HG03460 (cell line): ENCODE measurements at regions not wholly inside any gene's neighbourhood (a gene's known extent, or its start where the extent isn't known, plus 50 kb on each side); places are given as distances from the start of the nearest gene placed in this dataset.

ENCODE experiments used
- ATAC-seq: cut with Tn5 transposase; IDR thresholded peaks from one replicate; pipeline ENCODE4 v1.9.1; 2021; ENCODE audit not compliant: unreplicated experiment

- no peak for ATAC-seq
Observed at GRCh38 chr9:86662890-86663468, 284.3 kb downstream of the GAS1 start.

GRCh38 chr9:86660146-86660943 lies 287.0 kb downstream of the GAS1 start:
- ATAC-seq: no peak

- ATAC-seq: no peak
Observed at GRCh38 chr9:86659413-86660046, 287.8 kb downstream of the GAS1 start.

- ATAC-seq: no peak
Observed at GRCh38 chr9:86655147-86655546, 292.2 kb downstream of the GAS1 start.

- no peak for ATAC-seq
Observed at GRCh38 chr9:86653466-86653865, 293.8 kb downstream of the GAS1 start.

- no peak for ATAC-seq
Observed at GRCh38 chr9:86652736-86653135, 294.6 kb downstream of the GAS1 start.

- no peak for ATAC-seq
Observed at GRCh38 chr9:86649913-86650312, 295.7 kb upstream of the TUT7 start.

- ATAC-seq: no peak
Observed at GRCh38 chr9:86648828-86649170, 294.6 kb upstream of the TUT7 start.

GRCh38 chr9:86648156-86648827 lies 294.1 kb upstream of the TUT7 start:
- no peak for ATAC-seq

- ATAC-seq: no peak
Observed at GRCh38 chr9:86645303-86645702, 291.1 kb upstream of the TUT7 start.

- ATAC-seq: no peak
Observed at GRCh38 chr9:86644675-86645034, 290.4 kb upstream of the TUT7 start.

- no peak for ATAC-seq
Observed at GRCh38 chr9:86643946-86644674, 289.9 kb upstream of the TUT7 start.

- ATAC-seq: no peak
Observed at GRCh38 chr9:86642721-86643120, 288.5 kb upstream of the TUT7 start.

GRCh38 chr9:86641970-86642369 lies 287.8 kb upstream of the TUT7 start:
- no peak for ATAC-seq

- ATAC-seq: no peak
Observed at GRCh38 chr9:86639899-86640379, 285.7 kb upstream of the TUT7 start.

GRCh38 chr9:86639287-86639686 lies 285.1 kb upstream of the TUT7 start:
- no peak for ATAC-seq

GRCh38 chr9:86638109-86638508 lies 283.9 kb upstream of the TUT7 start:
- no peak for ATAC-seq

- no peak for ATAC-seq
Observed at GRCh38 chr9:86637515-86637914, 283.3 kb upstream of the TUT7 start.

GRCh38 chr9:86636519-86636918 lies 282.3 kb upstream of the TUT7 start:
- no peak for ATAC-seq

GRCh38 chr9:86636038-86636437 lies 281.8 kb upstream of the TUT7 start:
- no peak for ATAC-seq

- no peak for ATAC-seq
Observed at GRCh38 chr9:86634501-86634900, 280.3 kb upstream of the TUT7 start.
